Neural crest cell (in vitro differentiated cells): ENCODE measurements at regions not wholly inside any gene's neighbourhood (a gene's known extent, or its start where the extent isn't known, plus 50 kb on each side); places are given as distances from the start of the nearest gene placed in this dataset.
"Not testable (repeated sequence)": the region's sequence is repeated elsewhere in the genome, so short reads cannot be mapped to it uniquely, and the experiment has no call there.

Experiments
- DNase-seq: peaks from one replicate; pipeline ENCODE4 v3.0.0; 2021; ENCODE audit warnings: low read depth, mixed read lengths, low spot score
- H3K27ac Mint-ChIP-seq: one replicate; pipeline ENCODE4 v1.8.0; 2021; ENCODE audit warnings: mild to moderate bottlenecking, mixed read lengths; ENCODE audit not compliant: unreplicated experiment
- H3K27me3 Mint-ChIP-seq: 2 replicates; pipeline ENCODE4 v1.8.0; 2021; ENCODE audit warnings: low read depth, mild to moderate bottlenecking, mixed read lengths
- H3K36me3 Mint-ChIP-seq: 2 replicates; pipeline ENCODE4 v1.8.0; 2021; ENCODE audit warnings: low read depth, mild to moderate bottlenecking, mixed read lengths
- H3K4me1 Mint-ChIP-seq: 2 replicates; pipeline ENCODE4 v1.8.0; 2021; ENCODE audit warnings: mixed read lengths
- H3K4me3 Mint-ChIP-seq: one replicate; pipeline ENCODE4 v1.8.0; 2021; ENCODE audit warnings: mild to moderate bottlenecking, mixed read lengths
- H3K9me3 Mint-ChIP-seq: 2 replicates; pipeline ENCODE4 v1.8.0; 2021; ENCODE audit warnings: mixed read lengths
- TF ChIP-seq, protein P1 (sequence below): fragments of 200-600 bp; sonication (generic); conservative IDR thresholded peaks from 2 replicates; pipeline ENCODE4 v1.5.0; 2021; ENCODE audit warnings: antibody characterized with exemption, mild to moderate bottlenecking

DNA sequence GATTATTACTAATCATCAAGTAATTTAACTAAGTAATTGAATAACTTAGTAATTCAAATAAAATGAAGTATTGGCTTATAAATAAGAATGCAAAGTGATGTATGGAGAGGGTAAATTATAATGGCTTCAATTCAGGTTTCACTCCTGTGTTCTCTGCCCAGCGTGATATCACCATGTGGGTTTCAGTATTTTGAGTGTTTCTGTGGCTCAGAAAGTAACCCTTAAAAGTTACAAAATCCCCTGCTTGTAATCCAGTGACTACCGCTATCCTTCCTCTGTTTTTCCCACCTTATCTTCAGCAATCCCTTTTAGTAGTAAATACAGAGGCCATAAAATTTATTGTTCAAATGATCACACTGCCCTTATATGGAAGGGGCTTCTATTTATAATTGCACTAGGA lies 316.4 kb upstream of the CFAP20DC start:
- Mint-ChIP-seq H3K36me3 (no peaks in the 10 kb centered on the region), H3K27ac (no peak overlapping the region), H3K27me3 (no peaks in the 10 kb centered on the region), H3K4me1 (peaks cover 3% of the 10 kb centered on the region), H3K4me3 (no peak overlapping the region), H3K9me3 (peaks cover 5% of the 10 kb centered on the region)
- TF ChIP-seq, protein P1, sequence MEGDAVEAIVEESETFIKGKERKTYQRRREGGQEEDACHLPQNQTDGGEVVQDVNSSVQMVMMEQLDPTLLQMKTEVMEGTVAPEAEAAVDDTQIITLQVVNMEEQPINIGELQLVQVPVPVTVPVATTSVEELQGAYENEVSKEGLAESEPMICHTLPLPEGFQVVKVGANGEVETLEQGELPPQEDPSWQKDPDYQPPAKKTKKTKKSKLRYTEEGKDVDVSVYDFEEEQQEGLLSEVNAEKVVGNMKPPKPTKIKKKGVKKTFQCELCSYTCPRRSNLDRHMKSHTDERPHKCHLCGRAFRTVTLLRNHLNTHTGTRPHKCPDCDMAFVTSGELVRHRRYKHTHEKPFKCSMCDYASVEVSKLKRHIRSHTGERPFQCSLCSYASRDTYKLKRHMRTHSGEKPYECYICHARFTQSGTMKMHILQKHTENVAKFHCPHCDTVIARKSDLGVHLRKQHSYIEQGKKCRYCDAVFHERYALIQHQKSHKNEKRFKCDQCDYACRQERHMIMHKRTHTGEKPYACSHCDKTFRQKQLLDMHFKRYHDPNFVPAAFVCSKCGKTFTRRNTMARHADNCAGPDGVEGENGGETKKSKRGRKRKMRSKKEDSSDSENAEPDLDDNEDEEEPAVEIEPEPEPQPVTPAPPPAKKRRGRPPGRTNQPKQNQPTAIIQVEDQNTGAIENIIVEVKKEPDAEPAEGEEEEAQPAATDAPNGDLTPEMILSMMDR: no peak
- DNase-seq: no peak

DNA sequence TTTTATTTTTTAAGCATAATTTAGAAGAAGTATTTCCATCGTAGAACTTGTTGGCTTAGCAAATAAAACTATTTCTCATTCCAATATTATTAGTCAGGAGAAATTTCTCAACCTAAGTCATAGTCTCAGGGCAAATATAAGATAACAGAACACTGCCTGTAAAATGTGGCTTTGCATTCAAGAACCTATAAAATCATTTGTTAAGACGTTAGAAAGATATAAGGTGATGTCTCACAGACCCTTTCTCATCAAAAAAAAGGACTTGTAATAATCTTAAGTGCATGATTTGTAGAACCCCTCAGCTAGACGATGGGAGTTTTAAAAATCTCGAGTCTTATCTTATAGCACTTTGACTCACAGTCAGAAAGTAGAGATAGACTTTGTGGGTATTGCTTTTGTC lies 314.7 kb upstream of the CFAP20DC start:
- H3K36me3 Mint-ChIP-seq: peaks cover 6% of the 10 kb centered on the region
- no peak for DNase-seq
- peaks cover 8% of the 10 kb centered on the region for H3K9me3 Mint-ChIP-seq
- TF ChIP-seq, protein P1: no peak
- H3K4me1 Mint-ChIP-seq: peaks cover 3% of the 10 kb centered on the region
- no peak overlapping the region for H3K4me3 Mint-ChIP-seq
- no peaks in the 10 kb centered on the region for H3K27me3 Mint-ChIP-seq
- no peak overlapping the region for H3K27ac Mint-ChIP-seq

DNA sequence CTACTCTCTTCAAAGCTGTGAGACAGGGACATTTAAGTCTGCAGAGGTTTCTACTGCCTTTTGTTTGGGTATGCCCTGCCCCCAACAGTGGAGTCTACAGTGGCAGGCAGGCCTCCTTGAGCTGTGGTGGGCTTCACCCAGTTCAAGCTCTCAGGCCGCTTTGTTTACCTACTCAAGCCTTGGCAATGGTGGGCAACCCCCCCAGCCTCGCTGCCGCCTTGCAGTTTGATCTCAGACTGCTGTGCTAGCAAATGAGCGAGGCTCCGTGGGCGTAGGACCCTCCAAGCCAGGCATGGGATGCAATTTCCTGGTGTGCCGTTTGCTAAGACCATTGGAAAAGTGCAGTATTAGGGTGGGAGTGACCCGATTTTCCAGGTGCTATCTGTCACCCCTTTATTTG lies 310.5 kb upstream of the CFAP20DC start:
- H3K4me3 Mint-ChIP-seq, DNase-seq, H3K27me3 Mint-ChIP-seq, H3K4me1 Mint-ChIP-seq, H3K27ac Mint-ChIP-seq: not testable (repeated sequence)
- Mint-ChIP-seq H3K9me3 (peaks cover 24% of the 10 kb centered on the region), H3K36me3 (peaks cover 17% of the 10 kb centered on the region)

DNA sequence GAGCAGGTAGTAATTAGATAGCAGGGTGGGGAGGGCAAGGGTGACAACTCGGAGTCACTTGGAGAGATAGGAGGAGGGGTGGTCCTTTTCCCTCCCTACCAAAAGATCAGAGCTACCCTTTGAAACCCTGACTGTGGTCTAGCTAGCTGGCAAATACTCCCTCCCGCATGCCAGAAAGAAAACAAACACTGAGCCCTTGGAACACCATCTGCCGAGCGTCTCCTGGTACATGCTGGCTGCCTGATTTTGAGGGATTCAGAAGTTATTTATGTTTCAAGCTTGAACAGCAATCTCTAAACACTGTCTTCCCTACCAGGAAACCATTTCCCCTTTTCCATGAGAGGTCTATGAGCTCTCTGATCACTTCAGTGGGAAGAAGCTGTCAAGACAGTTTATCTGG lies 291.6 kb upstream of the CFAP20DC start:
- peak overlapping the region; percentile 47 for H3K27ac Mint-ChIP-seq
- no peaks in the 10 kb centered on the region for H3K4me1 Mint-ChIP-seq
- TF ChIP-seq, protein P1: no peak
- H3K36me3 Mint-ChIP-seq: no peaks in the 10 kb centered on the region
- no peak overlapping the region for H3K4me3 Mint-ChIP-seq
- no peaks in the 10 kb centered on the region for H3K27me3 Mint-ChIP-seq
- DNase-seq: no peak
- H3K9me3 Mint-ChIP-seq: no peaks in the 10 kb centered on the region

DNA sequence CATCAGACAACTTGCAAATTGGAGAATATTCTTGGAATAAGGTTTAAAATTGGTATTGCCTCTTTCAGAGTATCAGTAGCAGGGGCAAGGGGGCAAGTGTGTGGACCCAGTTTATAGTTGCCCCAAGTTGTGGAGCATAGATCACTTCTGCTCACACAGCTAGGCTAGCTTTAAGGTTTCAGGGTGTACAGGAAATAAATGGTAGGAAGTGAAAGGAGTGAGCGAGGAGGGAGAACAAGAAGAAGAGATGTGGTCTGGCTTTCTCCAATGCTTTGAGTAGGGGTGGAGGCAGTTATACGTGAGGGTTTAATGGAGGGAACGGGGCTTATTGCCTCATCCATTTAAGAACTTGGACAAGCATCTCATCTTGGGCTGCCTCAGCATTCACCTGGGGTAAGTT lies 290.0 kb upstream of the CFAP20DC start:
- TF ChIP-seq, protein P1: no peak

DNA sequence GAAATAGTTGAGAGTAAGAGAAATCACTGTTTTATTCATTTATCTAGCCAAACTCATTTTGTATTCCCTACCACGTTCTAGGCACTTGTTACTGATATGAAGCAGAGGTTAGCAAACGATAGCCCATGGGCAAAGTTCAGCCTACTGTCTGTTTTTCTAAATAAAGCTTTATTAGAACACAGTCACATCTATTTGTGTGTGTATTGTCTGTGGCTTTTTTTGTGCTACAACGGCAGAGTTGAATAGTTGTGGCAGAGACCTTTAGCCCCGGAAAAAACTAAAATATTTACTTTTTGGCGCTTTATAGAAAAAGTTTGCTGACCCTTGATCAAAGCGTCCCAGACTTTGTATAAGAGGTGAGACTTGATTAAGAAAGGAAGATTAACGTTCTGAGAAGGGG lies 289.1 kb upstream of the CFAP20DC start:
- no peak for DNase-seq
- Mint-ChIP-seq H3K9me3 (peaks cover 1% of the 10 kb centered on the region), H3K27ac (no peak overlapping the region), H3K4me3 (no peak overlapping the region), H3K27me3 (no peaks in the 10 kb centered on the region), H3K36me3 (no peaks in the 10 kb centered on the region), H3K4me1 (no peaks in the 10 kb centered on the region)
- TF ChIP-seq, protein P1: no peak

More for the DNA sequence above, 290.0 kb upstream of the CFAP20DC start:
- Mint-ChIP-seq H3K36me3 (no peaks in the 10 kb centered on the region), H3K4me3 (no peak overlapping the region), H3K27me3 (no peaks in the 10 kb centered on the region), H3K9me3 (no peaks in the 10 kb centered on the region), H3K27ac (no peak overlapping the region), H3K4me1 (no peaks in the 10 kb centered on the region)
- no peak for DNase-seq
